Middle frontal gyrus (tissue), 1 donor: ENCODE measurements at regions not wholly inside any gene's neighbourhood (a gene's known extent, or its start where the extent isn't known, plus 50 kb on each side); places are given as distances from the start of the nearest gene placed in this dataset.

Experiments
- DNase-seq: peaks from one replicate; pipeline ENCODE4 v3.0.0-alpha.2; 2015; ENCODE audit warnings: low spot score; ENCODE audit errors: extremely low spot score

DNA sequence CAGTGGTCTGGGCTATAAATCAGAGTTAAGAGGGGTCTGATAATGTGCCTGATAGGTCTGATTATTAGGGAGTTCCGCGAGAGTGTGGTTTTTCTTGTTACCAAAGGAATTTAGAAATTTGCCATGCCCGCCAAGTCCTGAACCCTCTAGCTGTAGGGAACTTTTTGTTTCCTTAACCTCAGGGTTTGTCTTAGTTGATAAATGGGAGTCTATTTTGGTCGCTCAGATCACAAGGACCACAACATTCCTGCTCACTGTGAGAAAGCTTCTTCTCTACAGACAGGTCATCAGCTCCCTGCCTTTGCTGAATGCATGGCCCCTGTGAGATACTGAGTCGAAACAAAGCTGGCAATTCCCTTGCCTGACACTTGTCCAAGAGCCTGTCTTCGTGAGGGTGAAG, 497.8 kb downstream of the HS3ST4 start:
- DNase-seq: no peak

DNA sequence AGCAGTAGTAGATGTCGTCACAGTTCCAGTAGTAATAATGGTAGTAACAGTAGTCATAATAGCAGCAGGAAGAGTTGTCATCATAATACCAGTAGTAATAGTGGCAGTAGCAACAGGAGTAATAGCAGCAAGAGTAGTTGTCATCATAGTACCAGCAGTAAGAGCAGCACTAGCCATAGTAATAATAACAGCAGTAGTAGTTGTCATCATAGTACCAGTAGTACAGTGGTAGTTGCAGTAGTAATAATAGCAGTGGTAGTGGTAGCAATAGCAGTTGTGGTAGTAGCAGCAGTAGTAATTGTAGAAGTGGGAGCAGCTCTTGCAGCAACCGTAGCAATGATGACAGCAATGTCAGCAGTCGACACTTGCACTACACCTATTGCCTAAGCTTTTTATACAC, 502.8 kb downstream of the HS3ST4 start:
- DNase-seq: no peak

DNA sequence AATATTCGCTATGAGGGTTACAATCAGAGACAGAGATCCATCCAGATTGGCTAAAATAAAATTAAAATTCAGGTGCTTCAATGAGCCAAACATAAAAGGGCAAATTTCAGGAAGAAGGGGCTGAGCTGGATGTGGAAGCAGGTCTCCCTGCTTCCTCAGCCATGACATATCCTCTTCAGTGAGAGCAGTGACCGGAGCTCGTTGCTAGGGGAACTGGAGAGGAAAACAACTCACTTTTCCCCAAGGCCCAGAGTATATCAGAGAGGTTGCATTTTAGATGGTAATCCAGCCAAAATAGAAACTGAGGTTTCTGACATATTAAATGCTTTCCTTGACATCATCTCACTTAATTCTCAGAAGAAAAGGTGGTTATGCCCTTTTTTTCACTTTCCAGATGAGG, 503.5 kb downstream of the HS3ST4 start:
- DNase-seq: no peak

DNA sequence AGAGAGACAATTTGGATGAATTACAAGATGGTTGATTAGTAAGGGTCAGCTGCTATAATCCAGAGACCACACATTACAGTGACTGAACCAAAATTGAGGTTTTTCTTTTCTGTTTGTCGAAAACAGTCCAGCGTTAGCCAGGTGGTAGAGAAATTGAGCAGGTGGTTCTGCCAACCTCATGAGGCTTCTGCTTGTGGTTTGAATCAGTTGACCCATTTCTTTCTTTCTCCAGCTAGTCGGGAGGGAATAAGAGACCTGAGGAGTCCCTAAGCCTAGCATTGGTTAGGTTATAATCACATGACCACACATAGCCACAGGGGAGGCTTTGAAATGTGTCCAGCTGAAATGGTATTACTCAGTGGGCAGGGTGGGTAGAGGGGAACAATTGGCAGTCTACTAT, 504.6 kb downstream of the HS3ST4 start:
- DNase-seq: no peak

DNA sequence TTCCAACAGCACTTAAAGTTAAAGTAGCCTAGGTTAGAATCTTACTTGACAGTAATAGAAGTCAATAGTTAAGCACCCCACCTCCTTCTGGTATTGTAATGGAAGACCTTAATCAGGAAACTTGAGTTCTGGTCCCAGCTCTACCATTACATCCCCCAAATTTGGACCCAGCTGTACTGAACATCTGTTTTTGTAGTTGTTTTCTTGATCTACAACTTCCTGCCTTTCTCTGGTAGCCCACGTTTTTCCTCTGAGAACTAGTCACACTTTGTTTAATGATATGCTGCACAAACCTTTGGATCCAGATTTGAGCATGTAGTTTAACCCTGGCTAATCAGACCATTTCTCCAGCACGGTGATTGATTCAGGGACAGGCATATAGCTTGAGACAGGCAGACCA, 505.0 kb downstream of the HS3ST4 start:
- DNase-seq: no peak

DNA sequence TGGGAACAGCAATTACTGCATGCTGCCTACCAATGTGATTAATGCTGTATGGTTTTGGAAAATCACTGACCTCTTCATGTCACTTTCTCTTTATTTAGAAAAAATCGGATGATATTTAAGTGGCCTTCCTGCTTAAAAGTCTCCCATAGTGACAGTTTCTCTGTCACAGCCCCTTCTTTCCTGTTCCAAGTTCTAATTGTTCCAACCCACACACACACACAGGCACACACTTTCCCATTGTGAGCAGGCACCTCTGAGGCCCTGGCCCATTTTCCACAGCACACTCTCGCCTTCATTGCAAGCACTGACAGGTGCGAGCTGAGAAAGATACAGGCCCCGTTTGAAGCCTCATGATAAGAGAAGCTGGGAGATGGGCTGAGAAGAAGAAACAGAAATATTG, 505.9 kb downstream of the HS3ST4 start:
- DNase-seq: no peak

DNA sequence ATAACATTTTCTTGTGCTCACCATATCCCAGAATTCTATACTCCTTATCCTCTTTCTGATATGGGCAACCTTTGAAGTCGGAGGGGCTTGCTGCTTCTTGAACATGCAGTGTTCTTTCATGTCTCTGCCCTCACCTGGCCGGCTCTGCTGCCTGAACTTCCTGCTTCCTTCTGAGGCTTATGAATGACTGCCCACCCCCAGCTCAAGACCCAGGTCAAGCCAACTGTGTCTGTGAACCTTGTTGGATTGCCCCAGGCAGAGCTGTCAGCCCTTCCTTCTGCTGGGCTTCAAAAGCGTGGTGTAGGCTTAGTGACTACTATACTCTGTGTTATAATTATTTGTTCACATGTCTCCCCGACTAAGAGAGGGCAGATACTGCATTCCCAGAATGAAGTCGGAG, 506.5 kb downstream of the HS3ST4 start:
- DNase-seq: no peak

DNA sequence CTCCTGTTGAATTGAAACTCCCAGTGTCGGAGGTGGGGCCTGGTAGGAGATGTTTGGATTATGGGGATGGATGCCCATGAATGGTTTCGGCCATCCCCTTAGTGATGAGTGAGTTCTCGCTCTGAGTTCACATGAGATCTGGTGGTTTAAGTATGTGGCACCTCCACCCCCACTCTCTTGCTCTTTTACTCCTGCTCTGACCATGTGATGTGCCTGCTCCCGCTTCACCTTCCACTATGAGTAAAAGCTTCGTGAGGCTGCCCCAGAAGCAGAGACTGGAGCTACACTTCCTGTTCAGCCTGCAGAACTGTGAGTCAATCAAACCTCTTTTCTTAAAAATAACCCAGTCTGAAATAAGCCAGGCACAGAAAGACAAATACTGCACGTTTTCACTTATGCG, 512.4 kb downstream of the HS3ST4 start:
- DNase-seq: no peak

DNA sequence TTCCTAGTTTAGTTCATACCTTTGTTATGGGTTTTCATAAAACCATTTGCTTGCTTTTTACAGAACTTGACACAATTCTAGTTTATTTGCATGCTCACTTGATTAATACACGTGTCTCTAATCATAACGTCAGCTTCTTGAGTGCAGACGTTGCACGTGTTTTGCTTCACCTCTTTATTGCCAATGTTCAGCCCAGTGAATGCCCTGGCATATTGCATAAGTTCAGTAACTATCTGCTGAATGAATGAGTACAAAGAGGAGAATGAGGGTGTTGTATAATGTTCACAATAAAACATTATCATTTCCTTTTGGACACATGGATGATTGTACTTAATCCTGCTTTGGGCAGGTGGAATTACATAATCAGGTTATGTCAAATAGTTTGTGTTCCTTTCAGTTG, 519.8 kb downstream of the HS3ST4 start:
- no peak for DNase-seq

DNA sequence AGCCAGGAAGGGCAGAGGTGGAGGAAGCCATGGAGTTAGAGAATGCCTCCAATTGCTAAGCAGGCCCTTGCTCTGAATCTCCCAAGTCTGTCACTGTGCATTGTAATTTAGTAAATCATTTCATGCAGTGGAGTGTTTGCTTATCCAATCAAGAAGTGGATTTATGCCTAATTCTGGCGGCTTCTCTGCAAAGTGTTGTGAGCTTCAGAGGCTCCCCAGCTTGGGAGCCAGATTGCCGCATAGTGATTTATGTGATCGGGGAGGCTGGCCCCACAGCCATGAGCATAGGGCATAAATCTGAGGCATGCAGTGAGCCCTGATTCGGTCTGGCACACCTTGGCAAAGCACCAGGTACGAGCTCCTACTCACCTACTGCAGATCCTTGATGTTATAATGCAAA, 520.8 kb downstream of the HS3ST4 start:
- no peak for DNase-seq

DNA sequence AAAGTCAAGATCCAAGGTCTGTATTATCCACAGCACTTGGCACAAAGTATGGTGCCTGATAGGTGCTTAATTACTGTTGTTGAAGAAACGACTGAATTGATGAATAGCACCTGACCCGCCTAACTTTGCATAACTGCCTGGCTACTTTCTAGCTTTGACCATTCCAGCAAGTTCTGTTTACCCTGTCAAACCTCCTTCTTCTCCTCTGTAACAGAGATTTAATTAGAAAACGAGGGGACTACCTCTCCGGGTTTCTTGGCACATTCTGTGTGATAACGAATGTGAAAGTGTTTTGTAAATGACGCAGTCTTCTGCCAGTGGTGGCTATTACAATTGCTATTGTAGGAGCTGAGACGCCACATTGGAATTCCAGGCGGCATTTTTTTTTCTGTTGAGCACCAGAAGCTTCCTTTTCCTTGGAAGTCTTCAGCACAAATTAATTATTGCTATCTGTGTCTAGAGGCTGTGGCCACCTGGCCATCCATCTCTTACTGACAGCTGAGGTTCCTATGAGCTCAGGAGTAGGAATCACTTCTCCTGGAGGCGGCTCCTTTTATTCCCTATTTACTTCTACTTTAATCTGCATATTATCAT, 522.9 kb downstream of the HS3ST4 start:
- DNase-seq: no peak

DNA sequence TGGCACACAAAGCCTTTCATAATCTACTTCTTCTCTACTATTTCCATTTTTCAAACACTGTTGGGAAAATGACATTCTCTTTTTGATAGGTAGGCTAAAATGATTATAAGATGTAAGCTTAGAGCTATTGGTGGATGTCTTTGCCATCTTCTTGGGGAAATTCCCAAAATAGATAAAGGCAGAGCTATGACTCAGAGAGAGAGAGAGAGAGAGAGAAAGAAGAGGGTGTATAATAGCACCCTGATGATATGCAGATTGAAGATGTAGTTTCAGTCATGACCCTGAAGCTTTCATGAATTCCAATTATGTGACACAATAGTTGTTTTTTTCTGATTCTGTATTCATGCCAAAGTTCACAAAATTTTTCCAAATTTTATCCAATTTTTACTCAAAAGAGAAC, 529.1 kb downstream of the HS3ST4 start:
- DNase-seq: no peak

DNA sequence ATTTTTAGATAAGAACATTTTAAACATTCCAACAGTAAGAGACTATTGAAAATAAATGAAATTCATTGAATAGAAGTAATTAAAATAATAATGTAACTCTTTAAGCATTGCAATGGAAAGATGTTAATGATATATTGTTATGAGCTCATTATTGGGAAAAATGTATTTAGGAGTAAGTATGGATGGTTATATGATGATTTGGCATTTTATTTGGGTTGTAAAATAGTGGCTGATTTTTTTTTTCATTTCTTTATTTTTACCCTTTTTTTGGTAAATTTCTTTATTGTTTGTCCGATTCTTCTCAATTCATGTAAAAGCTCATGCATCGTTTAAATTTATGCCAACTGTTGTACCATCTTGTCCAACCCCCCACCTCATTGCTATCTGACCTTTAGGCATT, 539.9 kb downstream of the HS3ST4 start:
- DNase-seq: no peak

DNA sequence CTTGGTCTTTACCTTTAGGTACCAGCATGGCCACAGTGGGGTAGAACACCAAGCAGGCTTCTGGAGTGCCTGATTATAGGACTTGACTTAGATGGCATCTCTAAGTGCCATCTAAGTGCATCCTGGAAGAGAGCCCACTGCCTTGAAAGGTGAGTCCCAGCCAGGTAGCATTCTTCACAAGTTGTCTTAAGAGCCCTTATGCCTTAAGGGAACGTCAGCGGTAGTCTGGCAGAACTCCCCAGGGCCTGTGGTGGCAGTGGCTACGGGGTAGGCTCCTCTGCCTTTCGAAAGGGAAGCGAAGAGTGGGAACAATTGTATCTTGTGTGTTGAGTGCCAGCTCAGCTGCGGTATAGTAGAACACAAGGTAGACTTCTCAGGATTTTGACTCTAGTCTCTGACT, 549.0 kb downstream of the HS3ST4 start:
- DNase-seq: no peak

DNA sequence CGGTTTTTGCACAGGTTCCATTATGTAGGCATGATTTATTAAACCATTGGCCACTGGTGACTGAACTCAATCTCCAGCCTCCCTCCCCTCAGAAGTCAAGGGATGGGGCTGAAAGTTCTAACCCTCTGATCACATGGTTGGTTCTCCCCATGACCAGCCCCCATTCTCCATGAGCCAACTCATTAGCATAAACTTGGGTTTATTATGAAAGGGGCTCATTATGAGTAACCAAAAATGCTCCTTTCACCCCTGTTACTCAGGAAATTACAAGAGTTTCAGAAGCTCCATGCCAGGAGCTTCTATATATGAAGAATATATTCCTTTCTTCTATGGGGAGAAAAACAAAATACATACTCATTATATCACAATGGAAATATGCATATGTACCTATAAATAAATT, 555.3 kb downstream of the HS3ST4 start:
- no peak for DNase-seq

DNA sequence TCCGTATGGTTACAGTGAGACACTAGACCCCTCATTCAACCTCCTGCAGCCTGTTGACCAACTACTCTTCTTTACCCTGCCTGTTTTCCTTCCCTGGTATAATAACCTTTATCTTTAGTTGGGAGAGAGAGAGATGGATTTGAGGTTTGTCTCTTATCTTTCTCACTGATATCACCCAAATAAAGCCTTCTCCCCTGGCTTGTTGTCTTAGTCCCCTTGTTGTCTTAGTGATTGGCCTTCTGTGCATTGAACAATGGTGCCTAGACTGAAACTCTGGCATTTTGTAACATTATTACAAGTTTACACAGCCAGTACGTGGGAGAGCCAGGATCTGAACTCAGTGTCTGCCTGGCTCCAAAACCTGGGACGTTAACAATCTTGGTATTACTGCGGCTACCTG, 560.8 kb downstream of the HS3ST4 start:
- no peak for DNase-seq

DNA sequence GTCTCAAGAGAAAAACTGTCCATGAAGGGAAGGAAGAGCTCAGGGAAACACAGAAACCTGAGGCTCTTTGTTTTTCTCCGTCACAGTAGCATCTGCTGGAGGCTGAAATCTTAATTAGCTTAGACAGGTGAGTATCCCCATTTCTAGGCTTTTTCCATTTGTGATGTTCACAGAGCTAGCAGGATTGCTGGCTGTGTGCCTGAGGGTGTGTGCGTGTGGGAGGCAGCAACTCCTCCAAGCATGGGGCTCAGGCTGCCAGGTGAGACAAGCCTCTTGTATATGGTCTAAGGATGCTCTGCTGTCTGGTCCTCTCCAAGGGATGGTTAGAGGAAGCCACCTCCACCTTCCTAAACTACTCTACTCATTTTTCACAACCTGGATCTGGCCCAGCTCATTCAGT, 569.9 kb downstream of the HS3ST4 start:
- no peak for DNase-seq

DNA sequence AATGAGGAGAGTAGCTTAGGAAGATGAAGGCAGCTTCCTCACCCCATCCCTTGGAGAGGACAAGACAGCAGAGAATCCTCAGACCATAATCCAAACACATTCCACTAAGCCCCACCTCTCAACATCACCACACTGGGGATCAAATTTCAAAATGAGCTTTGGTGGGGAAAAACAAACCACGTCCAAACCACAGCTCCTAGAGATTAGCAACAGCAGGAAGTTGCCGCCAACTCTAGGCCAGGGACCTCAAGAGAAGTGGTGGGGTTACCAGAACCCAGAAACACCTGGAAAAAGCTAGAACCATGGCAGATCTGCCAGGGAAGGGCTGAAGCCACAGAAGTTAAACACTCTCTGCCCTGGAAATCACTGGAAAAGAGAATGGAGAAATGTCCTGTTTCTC, 571.6 kb downstream of the HS3ST4 start:
- DNase-seq: no peak

DNA sequence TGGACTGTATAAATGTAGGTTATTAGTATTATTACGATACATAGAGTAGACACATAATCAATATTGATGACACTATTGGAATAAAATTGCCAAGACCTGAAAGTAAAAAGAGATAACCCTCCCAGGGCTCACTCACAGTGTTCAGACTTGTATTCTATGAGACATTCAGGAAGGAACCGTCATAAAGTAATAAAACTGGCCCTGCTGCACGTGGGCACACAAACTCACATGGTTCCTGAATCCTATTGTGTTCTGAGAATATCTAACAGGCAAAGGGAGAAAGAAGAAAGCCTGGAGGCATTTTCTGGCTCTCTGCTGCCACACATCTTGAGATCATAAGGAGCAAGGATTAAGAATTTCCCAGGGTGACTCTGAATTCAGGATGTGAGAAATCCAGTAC, 575.9 kb downstream of the HS3ST4 start:
- DNase-seq: no peak

DNA sequence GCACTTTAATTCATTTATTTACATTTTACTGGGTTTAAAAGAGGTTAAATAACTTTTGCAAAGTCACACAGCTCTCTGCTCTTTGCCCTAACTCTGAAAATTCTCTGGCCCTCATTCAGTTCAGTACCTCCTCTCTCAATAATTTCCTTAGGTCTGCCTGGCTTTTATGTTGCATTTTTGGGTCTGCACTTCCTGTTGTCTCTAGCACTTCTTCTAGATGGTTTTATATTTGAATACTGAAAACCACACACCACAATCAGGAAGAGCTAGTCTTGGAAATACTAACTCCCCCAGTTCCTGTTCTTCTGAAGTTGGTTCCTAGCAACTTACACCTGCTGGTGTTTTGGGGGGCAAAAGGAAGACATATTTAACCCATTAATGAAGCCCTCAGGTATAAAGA, 577.9 kb downstream of the HS3ST4 start:
- DNase-seq: no peak

DNA sequence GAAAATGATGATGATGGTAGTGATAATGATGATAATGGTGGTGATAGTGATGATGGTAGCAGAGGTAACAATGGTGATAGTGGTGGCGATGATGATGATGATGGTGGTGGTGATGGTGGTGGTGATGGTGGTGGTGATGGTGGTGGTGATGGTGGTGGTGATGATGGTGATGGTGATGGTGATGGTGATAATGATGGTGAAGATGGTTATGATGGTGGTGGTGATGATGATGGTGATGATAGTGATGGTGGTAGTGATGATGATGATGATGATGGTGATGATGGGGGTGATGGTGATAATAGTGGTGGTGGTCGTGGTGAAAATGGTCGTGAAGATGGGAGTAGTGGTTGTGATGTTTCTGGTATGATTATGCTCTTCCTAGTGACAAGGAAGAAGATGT, 581.8 kb downstream of the HS3ST4 start:
- no peak for DNase-seq

DNA sequence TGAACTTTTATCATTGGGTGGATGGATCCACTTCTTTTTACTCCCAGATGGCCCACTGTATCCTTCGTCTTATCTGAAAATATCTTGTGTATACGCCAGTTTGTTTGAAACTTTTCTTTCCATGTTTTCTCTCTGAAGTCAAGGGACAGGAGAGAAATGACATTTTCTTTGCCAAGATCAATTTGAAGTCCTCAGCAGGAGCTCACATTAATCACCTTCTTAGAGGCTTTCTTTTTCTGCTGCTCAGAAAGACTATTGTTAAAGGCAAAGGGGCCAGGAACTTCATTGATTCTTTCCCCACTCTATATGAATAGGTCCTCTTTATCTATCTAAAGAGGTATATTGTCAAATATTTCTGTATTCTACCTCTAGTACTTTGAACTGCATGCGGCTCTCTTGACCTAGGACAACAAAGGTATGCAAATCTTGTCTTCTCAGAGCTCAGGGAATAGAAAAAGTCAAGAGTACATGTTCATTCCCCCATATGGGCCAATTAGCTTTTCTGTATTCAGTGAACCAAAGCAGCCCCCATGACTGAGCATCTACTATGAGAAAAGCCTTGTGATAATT, 583.3 kb downstream of the HS3ST4 start:
- DNase-seq: no peak

DNA sequence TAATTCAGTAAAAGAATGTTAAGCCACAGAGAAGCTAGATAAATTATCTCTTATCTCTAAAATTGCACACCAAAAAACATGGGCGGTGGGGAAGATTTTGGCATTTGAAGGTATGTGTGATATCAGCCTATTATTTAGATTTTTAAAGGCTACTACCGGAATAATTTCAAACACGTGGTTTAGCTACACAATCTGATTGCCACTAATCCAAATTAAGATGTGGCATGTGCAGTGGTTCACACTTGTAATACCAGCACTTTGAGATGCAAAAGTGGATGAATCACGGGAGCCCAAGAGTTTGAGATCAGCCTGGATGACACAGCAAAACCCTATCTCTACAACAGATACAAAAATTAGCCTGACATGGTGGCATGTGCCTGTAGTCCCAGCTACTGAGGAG, 584.5 kb downstream of the HS3ST4 start:
- DNase-seq: no peak
